Activated naive CD8-positive, alpha-beta T cell treated with anti-CD3 and anti-CD28 coated beads, Interleukin-2, amount 50 U/mL, for 24 hours (primary cell): ENCODE measurements at regions not wholly inside any gene's neighbourhood (a gene's known extent, or its start where the extent isn't known, plus 50 kb on each side); places are given as distances from the start of the nearest gene placed in this dataset.

Source experiments
- ATAC-seq: fragments of 150-1000 bp; cut with Tn5 transposase; one replicate; pipeline ENCODE4 v1.10.0; 2021
- DNase-seq: peaks from one replicate; pipeline ENCODE4 v3.0.0; 2021
- H3K27ac Mint-ChIP-seq: one replicate; pipeline ENCODE4 v1.8.0; 2021; ENCODE audit warnings: mild to moderate bottlenecking, mixed read lengths
- H3K27me3 Mint-ChIP-seq: one replicate; pipeline ENCODE4 v1.8.0; 2021; ENCODE audit warnings: mixed read lengths
- H3K36me3 Mint-ChIP-seq: one replicate; pipeline ENCODE4 v1.8.0; 2021; ENCODE audit warnings: low read depth, mixed read lengths
- H3K4me1 Mint-ChIP-seq: one replicate; pipeline ENCODE4 v1.8.0; 2021; ENCODE audit warnings: mixed read lengths
- H3K4me3 Mint-ChIP-seq: one replicate; pipeline ENCODE4 v1.8.0; 2021; ENCODE audit warnings: mild to moderate bottlenecking, moderate library complexity, mixed read lengths
- H3K9me3 Mint-ChIP-seq: one replicate; pipeline ENCODE4 v1.8.0; 2021; ENCODE audit warnings: mixed read lengths

GRCh38 chr2:6671913-6672312 lies 193.8 kb downstream of the CMPK2 start:
- ATAC-seq (no peak), DNase-seq (no peak)
- H3K36me3 Mint-ChIP-seq, result no peaks in the 10 kb centered on the region
- H3K4me3 Mint-ChIP-seq, result no peak overlapping the region
- no peaks in the 10 kb centered on the region for H3K4me1 Mint-ChIP-seq
- no peaks in the 10 kb centered on the region for H3K9me3 Mint-ChIP-seq
- no peak overlapping the region for H3K27ac Mint-ChIP-seq
- peaks cover 8% of the 10 kb centered on the region for H3K27me3 Mint-ChIP-seq

DNA sequence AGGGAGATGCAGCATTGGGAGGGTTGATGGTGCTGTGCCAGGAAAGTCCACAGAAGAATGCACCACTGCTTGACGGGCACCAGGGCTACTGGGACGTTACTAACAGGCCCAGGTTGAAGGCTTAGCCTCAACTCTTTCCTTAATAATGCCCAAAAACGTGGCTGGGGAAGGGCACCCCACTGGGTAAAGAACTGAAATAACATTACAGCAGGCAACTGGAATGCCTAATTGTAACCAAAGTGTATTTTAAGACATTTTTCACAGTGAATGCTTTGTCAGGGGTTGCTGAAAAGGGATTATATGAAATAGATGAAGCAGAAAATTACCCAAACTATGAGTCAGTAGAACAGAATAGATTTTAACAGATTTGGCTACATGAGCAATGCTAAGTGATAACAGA lies 191.3 kb downstream of the CMPK2 start:
- DNase-seq, result no peak
- no peaks in the 10 kb centered on the region for H3K36me3 Mint-ChIP-seq
- ATAC-seq, result no peak
- no peak overlapping the region for H3K4me3 Mint-ChIP-seq
- no peaks in the 10 kb centered on the region for H3K27me3 Mint-ChIP-seq
- no peak overlapping the region for H3K27ac Mint-ChIP-seq
- no peaks in the 10 kb centered on the region for H3K9me3 Mint-ChIP-seq
- no peaks in the 10 kb centered on the region for H3K4me1 Mint-ChIP-seq

GRCh38 chr2:6675791-6676190 lies 189.9 kb downstream of the CMPK2 start:
- H3K36me3 Mint-ChIP-seq, result no peaks in the 10 kb centered on the region
- no peaks in the 10 kb centered on the region for H3K9me3 Mint-ChIP-seq
- DNase-seq (no peak), ATAC-seq (no peak)
- no peaks in the 10 kb centered on the region for H3K27me3 Mint-ChIP-seq
- H3K4me3 Mint-ChIP-seq, result no peak overlapping the region
- no peak overlapping the region for H3K27ac Mint-ChIP-seq
- H3K4me1 Mint-ChIP-seq, result no peaks in the 10 kb centered on the region

- Mint-ChIP-seq H3K4me1 (no peaks in the 10 kb centered on the region), H3K9me3 (no peaks in the 10 kb centered on the region), H3K27ac (no peak overlapping the region), H3K4me3 (no peak overlapping the region), H3K27me3 (no peaks in the 10 kb centered on the region), H3K36me3 (no peaks in the 10 kb centered on the region)
- ATAC-seq (no peak), DNase-seq (no peak)
Measured at GRCh38 chr2:6676241-6676640, 189.5 kb downstream of the CMPK2 start.

- H3K4me1 Mint-ChIP-seq, result no peaks in the 10 kb centered on the region
- H3K9me3 Mint-ChIP-seq, result no peaks in the 10 kb centered on the region
- DNase-seq (no peak), ATAC-seq (no peak)
- H3K27me3 Mint-ChIP-seq, result peaks cover 2% of the 10 kb centered on the region
- H3K4me3 Mint-ChIP-seq, result no peak overlapping the region
- H3K27ac Mint-ChIP-seq, result no peak overlapping the region
- H3K36me3 Mint-ChIP-seq, result no peaks in the 10 kb centered on the region
Measured at GRCh38 chr2:6676776-6677175, 188.9 kb downstream of the CMPK2 start.

DNA sequence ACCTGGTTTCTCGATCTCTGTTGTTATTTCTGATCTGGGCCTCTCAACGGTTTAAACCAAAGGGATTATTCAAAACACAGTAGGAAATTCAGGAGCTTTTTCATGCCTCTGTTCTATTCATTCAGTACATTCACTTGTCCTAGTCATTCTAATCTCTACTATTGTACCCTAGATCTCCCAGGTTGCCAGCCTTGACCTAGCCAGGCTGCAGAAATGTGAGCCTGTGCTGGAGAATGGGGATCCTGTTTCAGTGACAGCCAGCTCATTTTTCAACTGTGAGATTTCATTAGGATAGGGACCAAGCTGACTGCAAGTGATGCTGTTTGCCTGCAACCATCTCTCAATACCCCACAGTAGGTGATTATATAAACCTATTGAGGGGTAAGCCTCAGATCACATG lies 186.2 kb downstream of the CMPK2 start:
- H3K27ac Mint-ChIP-seq, result no peak overlapping the region
- H3K27me3 Mint-ChIP-seq, result peaks cover 2% of the 10 kb centered on the region
- H3K9me3 Mint-ChIP-seq, result no peaks in the 10 kb centered on the region
- ATAC-seq (no peak), DNase-seq (no peak)
- H3K36me3 Mint-ChIP-seq, result no peaks in the 10 kb centered on the region
- H3K4me1 Mint-ChIP-seq, result no peaks in the 10 kb centered on the region
- H3K4me3 Mint-ChIP-seq, result no peak overlapping the region

DNA sequence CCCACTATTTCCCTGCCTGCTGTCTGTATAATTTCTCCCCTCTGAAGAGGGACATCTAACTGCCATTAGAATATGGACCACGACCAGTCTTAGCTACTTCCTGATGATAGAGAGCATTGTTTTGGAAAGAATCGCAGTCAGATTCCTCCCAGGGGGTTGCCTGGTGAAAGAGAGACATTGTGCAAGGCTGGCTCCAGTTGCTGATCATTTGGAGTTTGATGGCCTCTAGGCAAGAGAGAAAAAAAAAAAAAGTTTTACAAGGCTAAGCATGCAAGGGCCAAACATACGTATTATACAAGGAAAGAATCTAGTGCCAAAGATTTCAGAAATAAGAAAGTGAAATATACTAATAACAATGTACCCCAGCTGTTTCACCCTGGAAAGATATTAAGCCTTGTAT lies 182.2 kb downstream of the CMPK2 start:
- no peak for DNase-seq

GRCh38 chr2:6685447-6685846 lies 180.3 kb downstream of the CMPK2 start:
- ATAC-seq (no peak), DNase-seq (no peak)
- peaks cover 2% of the 10 kb centered on the region for H3K27me3 Mint-ChIP-seq
- H3K4me1 Mint-ChIP-seq, result no peaks in the 10 kb centered on the region
- no peak overlapping the region for H3K4me3 Mint-ChIP-seq
- H3K36me3 Mint-ChIP-seq, result no peaks in the 10 kb centered on the region
- H3K9me3 Mint-ChIP-seq, result no peaks in the 10 kb centered on the region
- no peak overlapping the region for H3K27ac Mint-ChIP-seq

More for the DNA sequence above, 182.2 kb downstream of the CMPK2 start:
- Mint-ChIP-seq H3K36me3 (no peaks in the 10 kb centered on the region), H3K9me3 (no peaks in the 10 kb centered on the region), H3K4me3 (no peak overlapping the region), H3K27me3 (peaks cover 2% of the 10 kb centered on the region), H3K4me1 (no peaks in the 10 kb centered on the region), H3K27ac (no peak overlapping the region)
- ATAC-seq, result no peak

DNA sequence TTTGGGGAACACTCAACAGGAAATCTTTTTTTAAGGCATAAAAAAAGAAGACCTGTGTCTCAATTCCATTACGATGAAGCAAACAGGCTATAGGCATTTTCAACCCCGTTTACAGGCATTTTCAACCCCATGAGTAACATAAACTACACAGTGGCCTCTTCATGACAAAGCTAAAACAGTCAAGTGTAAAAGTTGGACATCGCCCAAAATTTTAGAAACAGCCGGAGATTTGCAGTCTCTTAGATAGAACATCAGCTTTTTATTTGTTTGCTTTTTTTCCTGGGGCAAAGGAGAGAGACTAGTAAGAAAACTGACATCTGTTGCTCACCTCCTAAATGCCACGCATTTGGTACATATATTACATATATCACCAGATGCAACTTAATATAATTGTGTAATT lies 173.7 kb downstream of the CMPK2 start:
- H3K9me3 Mint-ChIP-seq, result no peaks in the 10 kb centered on the region
- H3K27me3 Mint-ChIP-seq, result no peaks in the 10 kb centered on the region
- no peak for ATAC-seq
- H3K4me1 Mint-ChIP-seq, result no peaks in the 10 kb centered on the region
- H3K4me3 Mint-ChIP-seq, result no peak overlapping the region
- no peak for DNase-seq
- H3K36me3 Mint-ChIP-seq, result no peaks in the 10 kb centered on the region
- H3K27ac Mint-ChIP-seq, result no peak overlapping the region

DNA sequence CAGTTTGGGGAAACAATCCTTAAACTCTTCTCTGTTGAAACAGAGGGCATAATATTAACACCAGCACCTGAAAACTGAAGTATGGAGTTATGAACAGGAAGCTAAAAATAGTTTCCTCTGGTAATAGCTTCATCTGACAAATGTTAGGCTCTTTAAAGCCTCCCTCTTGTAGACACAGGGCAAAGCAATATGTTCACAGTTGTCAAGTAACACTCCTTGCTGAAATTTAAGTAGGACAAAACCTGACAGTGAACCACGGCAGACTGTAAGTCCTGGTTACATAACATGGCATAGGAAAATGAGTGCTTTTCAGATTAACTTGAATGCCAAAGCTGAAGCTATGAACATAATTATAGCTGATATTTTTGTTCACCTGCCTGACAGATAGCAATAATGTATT lies 172.9 kb downstream of the CMPK2 start:
- no peak for ATAC-seq
- no peaks in the 10 kb centered on the region for H3K9me3 Mint-ChIP-seq

DNA sequence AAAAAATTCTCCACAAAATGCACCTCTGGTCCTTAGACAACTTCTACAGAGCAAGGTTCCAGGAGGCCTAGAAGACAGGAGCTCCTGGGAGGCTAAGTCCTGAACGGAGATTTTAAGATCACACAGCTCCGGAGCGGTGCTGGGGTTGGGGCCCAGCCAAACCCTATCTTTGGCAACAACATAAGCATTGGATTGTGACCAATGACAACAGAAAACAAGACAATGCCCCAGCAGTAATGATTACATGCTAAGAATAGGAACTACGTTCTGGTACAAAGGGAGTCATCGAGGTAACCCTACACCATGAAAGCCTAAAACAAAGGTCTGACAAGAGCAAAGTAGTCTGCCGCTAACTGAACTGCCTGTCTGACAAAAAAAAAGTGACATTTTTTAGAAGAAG lies 171.2 kb downstream of the CMPK2 start:
- DNase-seq (no peak), ATAC-seq (no peak)
- Mint-ChIP-seq H3K4me3 (no peak overlapping the region), H3K9me3 (no peaks in the 10 kb centered on the region), H3K36me3 (no peaks in the 10 kb centered on the region), H3K27ac (no peak overlapping the region), H3K27me3 (peaks cover 1% of the 10 kb centered on the region), H3K4me1 (no peaks in the 10 kb centered on the region)

More for the DNA sequence above, 172.9 kb downstream of the CMPK2 start:
- Mint-ChIP-seq H3K27me3 (no peaks in the 10 kb centered on the region), H3K4me3 (no peak overlapping the region), H3K27ac (no peak overlapping the region), H3K4me1 (no peaks in the 10 kb centered on the region), H3K36me3 (no peaks in the 10 kb centered on the region)
- no peak for DNase-seq

GRCh38 chr2:6700335-6700734 lies 165.4 kb downstream of the CMPK2 start:
- peaks cover 21% of the 10 kb centered on the region for H3K9me3 Mint-ChIP-seq
- H3K4me3 Mint-ChIP-seq, result no peak overlapping the region
- no peaks in the 10 kb centered on the region for H3K36me3 Mint-ChIP-seq
- H3K27ac Mint-ChIP-seq, result no peak overlapping the region
- ATAC-seq, result no peak
- H3K27me3 Mint-ChIP-seq, result peaks cover 2% of the 10 kb centered on the region
- H3K4me1 Mint-ChIP-seq, result no peaks in the 10 kb centered on the region
- DNase-seq, result no peak

- Mint-ChIP-seq H3K36me3 (no peaks in the 10 kb centered on the region), H3K4me3 (no peak overlapping the region), H3K27me3 (peaks cover 4% of the 10 kb centered on the region), H3K4me1 (no peaks in the 10 kb centered on the region), H3K27ac (no peak overlapping the region), H3K9me3 (peaks cover 25% of the 10 kb centered on the region)
- DNase-seq (no peak), ATAC-seq (no peak)
Measured at GRCh38 chr2:6704077-6704476, 161.6 kb downstream of the CMPK2 start.

GRCh38 chr2:6721395-6721794 lies 144.3 kb downstream of the CMPK2 start:
- Mint-ChIP-seq H3K4me3 (no peak overlapping the region), H3K4me1 (no peaks in the 10 kb centered on the region), H3K27ac (no peak overlapping the region), H3K27me3 (peaks cover 2% of the 10 kb centered on the region), H3K9me3 (no peaks in the 10 kb centered on the region), H3K36me3 (no peaks in the 10 kb centered on the region)
- DNase-seq (no peak), ATAC-seq (no peak)

GRCh38 chr2:6722574-6722973 lies 143.1 kb downstream of the CMPK2 start:
- DNase-seq (no peak), ATAC-seq (no peak)
- Mint-ChIP-seq H3K27ac (no peak overlapping the region), H3K36me3 (no peaks in the 10 kb centered on the region), H3K4me3 (no peak overlapping the region), H3K9me3 (no peaks in the 10 kb centered on the region), H3K4me1 (no peaks in the 10 kb centered on the region), H3K27me3 (peaks cover 2% of the 10 kb centered on the region)

GRCh38 chr2:6723865-6724604 lies 141.7 kb downstream of the CMPK2 start:
- H3K27ac Mint-ChIP-seq, result no peak overlapping the region
- H3K4me3 Mint-ChIP-seq, result no peak overlapping the region
- no peaks in the 10 kb centered on the region for H3K9me3 Mint-ChIP-seq
- DNase-seq, result no peak
- peaks cover 2% of the 10 kb centered on the region for H3K27me3 Mint-ChIP-seq
- no peaks in the 10 kb centered on the region for H3K4me1 Mint-ChIP-seq
- no peaks in the 10 kb centered on the region for H3K36me3 Mint-ChIP-seq
- ATAC-seq, result no peak
